HCT116 (cell line): ENCODE measurements at regions not wholly inside any gene's neighbourhood (a gene's known extent, or its start where the extent isn't known, plus 50 kb on each side); places are given as distances from the start of the nearest gene placed in this dataset.

Source experiments
- ATF3 ChIP-seq: IDR thresholded peaks from 2 replicates; pipeline ENCODE4 v1.6.1; 2012
- CTCF ChIP-seq, 3 experiments: fragments of 200-600 bp in 1 of 3; sonication (generic) in 1 of 3; IDR thresholded peaks in 2 of 3; conservative IDR thresholded peaks in 1 of 3; 2 replicates each; pipeline ENCODE4 v1.5.1; 2012 to 2017; ENCODE audit warnings: low read depth in 2 of 3, low read length in 2 of 3, antibody characterized with exemption in 1 of 3, borderline replicate concordance in 1 of 3, control low read depth in 1 of 3, mild to moderate bottlenecking in 1 of 3, mixed read lengths in 1 of 3, mixed run types in 1 of 3, moderate library complexity in 1 of 3; ENCODE audit not compliant: insufficient read depth in 1 of 3
- ELF1 ChIP-seq: IDR thresholded peaks from 2 replicates; pipeline ENCODE4 v1.6.1; 2012; ENCODE audit warnings: low read depth, borderline replicate concordance
- EZH2 ChIP-seq: fragments of 200-600 bp; sonication (generic); IDR thresholded peaks from 2 replicates; pipeline ENCODE4 v1.6.1; 2017; ENCODE audit warnings: antibody characterized with exemption, mixed run types
- POLR2A ChIP-seq: IDR thresholded peaks from 2 replicates; pipeline ENCODE4 v1.7.0; 2011; ENCODE audit warnings: borderline replicate concordance; ENCODE audit not compliant: insufficient read depth, insufficient read length; ENCODE audit errors: extremely low read depth
- POLR2AphosphoS5 ChIP-seq: IDR thresholded peaks from 2 replicates; pipeline ENCODE4 v1.6.1; 2011; ENCODE audit warnings: mild to moderate bottlenecking, low read depth, low read length, moderate library complexity
- RAD21 ChIP-seq: IDR thresholded peaks from 2 replicates; pipeline ENCODE4 v1.6.1; 2012; ENCODE audit warnings: low read depth, mild to moderate bottlenecking
- REST ChIP-seq: IDR thresholded peaks from 2 replicates; pipeline ENCODE4 v1.6.1; 2012; ENCODE audit warnings: low read depth
- SIN3A ChIP-seq: IDR thresholded peaks from 2 replicates; pipeline ENCODE4 v1.6.1; 2012; ENCODE audit warnings: low read depth
- ZBTB33 ChIP-seq: IDR thresholded peaks from 2 replicates; pipeline ENCODE4 v1.6.1; 2011; ENCODE audit warnings: mild to moderate bottlenecking, low read length, moderate library complexity; ENCODE audit not compliant: insufficient replicate concordance; ENCODE audit errors: extremely low read depth

GRCh38 chr6:170022291-170022722 lies 268.6 kb downstream of the DLL1 start:
- TF ChIP-seq CTCF (IDR thresholded peaks at IDR 0.05 in 2 of 3, conservative IDR thresholded peaks at IDR 0.05 in 1 of 3; ENCODE audit: borderline replicate concordance in 1 of 3, insufficient read depth in 1 of 3, low read depth in 2 of 3, low read length in 2 of 3) (no peak), ELF1 (no peak), SIN3A (no peak), EZH2 (no peak), POLR2AphosphoS5 (no peak), POLR2A (no peak), RAD21 (no peak), ZBTB33 (no peak), REST (no peak), ATF3 (no peak)
